Activated T-cell treated with anti-CD3 and anti-CD28 coated beads, Interleukin-2, amount 50 U/mL, for 72 hours (primary cell): ENCODE measurements at regions not wholly inside any gene's neighbourhood (a gene's known extent, or its start where the extent isn't known, plus 50 kb on each side); places are given as distances from the start of the nearest gene placed in this dataset.

ENCODE experiments used
- ATAC-seq, 2 donors: fragments of 150-1000 bp; cut with Tn5 transposase; replicated peaks in 1 of 2; 2 replicates each; pipeline ENCODE4 v1.10.0; 2021; ENCODE audit warnings: moderate library complexity in 2 of 2, mild to moderate bottlenecking in 1 of 2
- DNase-seq, 2 donors: peaks; one replicate each; pipeline ENCODE4 v3.0.0; 2021 to 2022; ENCODE audit warnings: mixed read lengths in 1 of 2
- H3K27ac Mint-ChIP-seq: one replicate; pipeline ENCODE4 v1.8.0; 2022; ENCODE audit warnings: mild to moderate bottlenecking, moderate library complexity, mixed read lengths
- H3K27me3 Mint-ChIP-seq: one replicate; pipeline ENCODE4 v1.8.0; 2022; ENCODE audit warnings: low read depth, mixed read lengths
- H3K36me3 Mint-ChIP-seq, 2 donors: one replicate each; pipeline ENCODE4 v1.8.0; 2022; ENCODE audit warnings: mixed read lengths in 2 of 2, mild to moderate bottlenecking in 1 of 2; ENCODE audit not compliant: insufficient read depth in 2 of 2
- H3K4me1 Mint-ChIP-seq: one replicate; pipeline ENCODE4 v1.8.0; 2022; ENCODE audit warnings: low read depth, mixed read lengths
- H3K4me3 Mint-ChIP-seq, 2 donors: one replicate each; pipeline ENCODE4 v1.8.0; 2022; ENCODE audit warnings: mild to moderate bottlenecking in 2 of 2, mixed read lengths in 2 of 2, moderate library complexity in 2 of 2
- H3K9me3 Mint-ChIP-seq, 2 donors: one replicate each; pipeline ENCODE4 v1.8.0; 2022; ENCODE audit warnings: mixed read lengths in 2 of 2

DNA sequence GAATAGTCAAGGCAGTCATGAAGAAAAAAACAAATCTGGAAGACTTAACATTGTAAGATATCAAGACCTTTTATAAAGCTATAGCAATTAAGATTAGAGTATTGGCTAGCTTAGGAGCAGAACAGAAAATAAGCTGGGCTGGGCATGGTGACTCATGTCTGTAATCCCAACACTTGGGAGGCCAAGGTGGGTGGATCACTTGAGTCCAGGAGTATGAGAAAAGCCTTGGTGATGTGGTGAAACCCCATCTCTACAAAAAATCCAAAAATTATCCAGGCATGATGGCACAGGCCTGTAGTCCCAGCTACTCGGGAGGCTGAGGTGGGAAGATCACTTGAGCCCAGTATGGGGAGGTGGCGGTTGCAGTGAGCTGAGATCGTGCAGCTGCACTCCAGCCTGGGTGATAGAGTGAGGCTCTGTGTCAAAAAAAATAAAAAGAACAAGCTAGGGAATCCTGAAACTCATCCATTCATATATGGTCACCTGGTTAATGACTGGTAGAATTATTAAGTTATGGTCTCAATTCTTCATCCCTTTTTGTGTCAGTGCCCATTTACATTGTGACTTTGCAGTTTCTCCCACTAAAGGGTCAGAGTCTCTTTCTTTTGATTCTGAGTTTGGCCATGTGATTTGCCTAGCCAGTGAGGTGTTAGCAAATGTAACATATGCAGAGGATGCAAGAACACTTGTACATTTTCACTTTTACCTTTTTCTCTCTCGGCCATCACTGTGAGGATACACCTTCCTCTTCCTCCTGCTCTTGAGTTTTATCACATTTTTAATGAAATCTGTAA is 144.6 kb upstream of the SGCD start:
- Mint-ChIP-seq H3K27me3 (no peaks in the 10 kb centered on the region), H3K4me1 (no peaks in the 10 kb centered on the region), H3K9me3 (no peaks in the 10 kb centered on the region), H3K36me3 (no peaks in the 10 kb centered on the region), H3K27ac (no peak overlapping the region), H3K4me3 (no peak overlapping the region)
- ATAC-seq (no peak), DNase-seq (no peak)

DNA sequence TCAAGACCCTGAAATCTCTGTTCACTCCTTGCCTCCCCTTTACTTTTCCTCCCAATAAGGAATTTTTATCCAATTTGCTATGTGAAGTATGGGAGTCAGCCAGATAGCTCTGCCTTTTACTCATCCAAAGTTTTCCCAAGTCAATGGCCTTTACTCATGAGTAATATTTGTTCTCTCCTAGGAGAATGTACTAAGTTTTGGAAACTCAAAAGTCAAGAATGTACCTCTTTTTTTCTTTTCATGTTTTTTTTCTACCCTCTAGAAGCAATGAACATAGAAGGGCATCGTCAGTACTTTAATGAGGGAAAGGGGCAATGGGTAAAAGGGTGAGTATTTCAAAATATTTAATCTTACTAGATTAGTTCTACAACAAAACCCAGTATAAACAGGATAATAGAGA is 140.2 kb upstream of the SGCD start:
- no peaks in the 10 kb centered on the region for H3K9me3 Mint-ChIP-seq
- ATAC-seq (no peak), DNase-seq (no peak)
- H3K4me3 Mint-ChIP-seq: no peak overlapping the region
- H3K36me3 Mint-ChIP-seq: no peaks in the 10 kb centered on the region
- no peak overlapping the region for H3K27ac Mint-ChIP-seq
- H3K4me1 Mint-ChIP-seq: no peaks in the 10 kb centered on the region
- no peaks in the 10 kb centered on the region for H3K27me3 Mint-ChIP-seq

DNA sequence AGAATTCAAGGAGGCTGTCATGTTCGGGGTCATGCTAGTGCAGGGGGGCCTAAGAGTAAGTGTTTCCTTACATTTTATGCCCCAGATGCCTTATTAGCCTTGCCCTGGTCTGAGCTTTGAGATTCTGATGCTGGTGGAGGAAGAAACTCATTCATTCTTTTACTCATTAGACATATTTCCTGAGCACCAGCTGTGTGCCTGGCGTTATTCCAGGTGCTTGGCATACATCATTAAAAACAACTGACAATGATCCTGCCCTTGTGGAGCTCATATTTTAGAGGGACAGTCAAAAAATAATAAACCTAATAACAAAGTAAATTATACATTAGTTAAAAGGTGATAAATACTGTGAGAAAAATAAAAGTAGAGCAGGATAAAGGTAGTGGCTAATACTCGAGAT is 138.9 kb upstream of the SGCD start:
- ATAC-seq (no peak), DNase-seq (no peak)
- no peak overlapping the region for H3K27ac Mint-ChIP-seq
- no peaks in the 10 kb centered on the region for H3K4me1 Mint-ChIP-seq
- no peaks in the 10 kb centered on the region for H3K36me3 Mint-ChIP-seq
- no peaks in the 10 kb centered on the region for H3K27me3 Mint-ChIP-seq
- H3K4me3 Mint-ChIP-seq: no peak overlapping the region
- no peaks in the 10 kb centered on the region for H3K9me3 Mint-ChIP-seq

DNA sequence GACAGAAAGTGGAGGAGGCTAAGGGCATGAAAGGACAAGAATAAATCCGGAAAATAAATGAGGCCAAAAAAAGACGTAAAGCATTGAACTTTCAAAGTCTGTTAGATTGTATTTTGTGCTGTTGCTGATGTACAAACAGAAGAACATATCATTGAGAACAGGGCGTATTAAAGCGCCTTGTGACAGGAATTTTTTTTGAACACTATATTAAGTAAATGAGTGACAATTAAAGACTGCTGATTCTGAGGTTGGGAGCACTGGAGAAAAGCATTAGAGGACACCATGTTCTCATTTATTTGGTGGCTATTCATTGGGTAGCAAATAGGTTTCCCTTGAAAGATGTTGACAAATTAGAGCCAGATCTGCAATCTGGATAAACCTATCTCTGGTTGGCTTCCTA is 137.3 kb upstream of the SGCD start:
- no peaks in the 10 kb centered on the region for H3K27me3 Mint-ChIP-seq
- ATAC-seq (no peak), DNase-seq (no peak)
- no peak overlapping the region for H3K4me3 Mint-ChIP-seq
- no peaks in the 10 kb centered on the region for H3K4me1 Mint-ChIP-seq
- no peaks in the 10 kb centered on the region for H3K9me3 Mint-ChIP-seq
- no peak overlapping the region for H3K27ac Mint-ChIP-seq
- H3K36me3 Mint-ChIP-seq: no peaks in the 10 kb centered on the region

DNA sequence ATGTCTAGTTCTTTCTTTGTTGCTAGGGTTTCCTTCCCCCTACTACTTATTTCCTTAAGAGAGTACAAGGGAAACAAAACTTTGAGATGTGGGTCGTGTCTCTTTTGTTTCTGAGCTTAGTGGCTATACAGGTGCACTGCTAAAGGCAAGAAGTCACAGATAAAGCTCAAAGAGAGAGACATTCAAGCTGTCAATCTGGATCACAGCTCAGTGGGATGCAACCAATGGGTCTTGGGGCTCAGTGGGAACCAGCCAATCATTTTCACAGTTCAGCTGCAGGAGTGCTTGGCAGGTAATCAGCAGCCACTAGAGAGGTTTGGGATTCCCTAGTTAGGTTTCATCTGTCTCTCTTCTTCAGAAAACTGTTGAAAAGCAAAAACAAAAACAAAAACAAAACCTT is 135.4 kb upstream of the SGCD start:
- ATAC-seq (no peak), DNase-seq (no peak)
- Mint-ChIP-seq H3K4me3 (no peak overlapping the region), H3K9me3 (no peaks in the 10 kb centered on the region), H3K4me1 (no peaks in the 10 kb centered on the region), H3K27me3 (no peaks in the 10 kb centered on the region), H3K36me3 (no peaks in the 10 kb centered on the region), H3K27ac (no peak overlapping the region)

DNA sequence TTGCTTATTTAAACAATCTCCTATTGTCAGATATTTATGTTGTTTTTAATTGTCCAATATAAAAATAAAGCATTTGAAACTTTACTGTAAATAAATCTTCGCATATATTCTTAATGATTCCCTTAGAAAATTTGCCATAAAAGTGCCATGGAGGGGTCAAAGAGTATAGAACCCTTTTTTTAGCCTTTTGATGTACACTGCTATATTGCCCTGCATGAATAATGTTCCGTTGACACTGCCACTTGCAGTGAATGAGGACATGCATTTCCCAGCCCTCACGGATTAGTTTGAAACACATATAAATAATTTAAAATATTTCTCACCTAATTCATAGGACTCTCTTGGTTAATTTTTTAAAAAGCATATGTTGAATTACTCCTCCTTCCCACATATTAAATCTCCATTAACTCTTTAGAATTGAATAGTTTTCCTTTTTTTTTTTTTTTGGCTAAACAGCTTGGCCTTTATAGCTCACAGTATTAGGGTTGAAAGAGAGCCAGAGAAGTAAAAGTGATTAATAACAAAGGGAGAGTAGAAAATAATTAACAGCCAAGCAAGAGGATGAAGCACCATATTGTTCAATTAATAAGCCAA is 129.8 kb upstream of the SGCD start:
- H3K4me3 Mint-ChIP-seq: no peak overlapping the region
- no peaks in the 10 kb centered on the region for H3K4me1 Mint-ChIP-seq
- H3K27me3 Mint-ChIP-seq: no peaks in the 10 kb centered on the region
- DNase-seq (no peak), ATAC-seq (no peak)
- H3K36me3 Mint-ChIP-seq: no peaks in the 10 kb centered on the region
- no peaks in the 10 kb centered on the region for H3K9me3 Mint-ChIP-seq
- H3K27ac Mint-ChIP-seq: no peak overlapping the region

DNA sequence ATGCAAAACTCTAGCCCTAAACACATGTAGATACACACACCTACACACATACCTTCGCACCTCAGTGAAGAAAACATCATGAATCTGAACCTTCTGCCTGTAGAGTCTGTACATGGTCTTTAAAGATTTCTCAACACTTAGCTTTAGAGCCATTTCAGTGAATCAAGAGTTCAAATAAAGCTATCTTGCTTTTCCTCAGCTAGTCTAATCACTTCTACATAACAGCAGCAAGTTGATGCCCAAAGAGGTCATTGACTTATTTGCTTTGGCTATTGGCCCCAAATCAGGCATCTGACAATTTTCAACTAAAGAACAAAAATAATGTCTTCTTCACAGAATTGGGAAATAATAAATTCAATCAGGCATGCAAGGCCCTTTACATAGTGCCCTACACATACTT is 127.9 kb upstream of the SGCD start:
- H3K4me1 Mint-ChIP-seq: no peaks in the 10 kb centered on the region
- no peak overlapping the region for H3K27ac Mint-ChIP-seq
- no peaks in the 10 kb centered on the region for H3K9me3 Mint-ChIP-seq
- H3K27me3 Mint-ChIP-seq: no peaks in the 10 kb centered on the region
- H3K36me3 Mint-ChIP-seq: no peaks in the 10 kb centered on the region
- DNase-seq (no peak), ATAC-seq (no peak)
- H3K4me3 Mint-ChIP-seq: no peak overlapping the region

DNA sequence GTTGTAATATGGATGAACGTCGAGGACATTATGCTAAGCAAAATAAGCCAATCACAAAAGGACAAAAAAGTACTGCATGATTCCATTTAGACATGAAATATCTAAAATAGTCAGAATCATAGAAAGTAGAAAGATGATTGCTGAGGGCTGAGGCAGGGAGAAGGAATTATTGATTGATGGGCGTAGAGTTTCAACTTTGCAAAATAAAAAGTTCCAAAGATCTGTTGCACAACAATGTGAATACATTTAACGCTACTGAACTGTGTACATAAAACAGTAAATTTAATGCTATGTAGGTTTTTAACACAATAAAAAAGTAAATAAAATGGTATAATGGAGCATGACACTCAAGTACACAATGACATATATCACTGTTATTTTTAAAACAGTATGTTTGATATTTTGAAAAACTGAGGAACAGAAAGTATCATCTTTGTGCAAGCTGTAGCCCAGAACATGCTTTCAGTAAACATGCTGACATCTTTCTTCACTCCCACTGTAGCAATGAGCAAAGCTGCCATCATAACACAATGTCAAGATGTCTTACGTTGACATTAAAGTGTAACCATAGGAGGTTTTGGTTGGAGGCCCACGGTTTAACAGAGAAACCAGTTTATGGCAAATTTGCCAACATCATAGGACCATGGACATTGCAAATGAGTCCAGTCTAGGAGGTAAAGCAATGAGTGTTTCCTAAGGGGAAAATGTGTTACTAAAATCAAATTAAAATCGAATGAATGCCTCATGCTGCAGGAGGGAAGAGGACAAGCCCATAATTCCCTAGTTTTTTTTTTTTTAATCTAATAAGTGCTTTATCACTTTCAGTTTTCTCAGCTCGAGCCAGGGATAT is 125.8 kb upstream of the SGCD start:
- H3K27me3 Mint-ChIP-seq: no peaks in the 10 kb centered on the region
- no peaks in the 10 kb centered on the region for H3K4me1 Mint-ChIP-seq
- H3K9me3 Mint-ChIP-seq: no peaks in the 10 kb centered on the region
- no peaks in the 10 kb centered on the region for H3K36me3 Mint-ChIP-seq
- H3K27ac Mint-ChIP-seq: no peak overlapping the region
- ATAC-seq (no peak), DNase-seq (no peak)
- no peak overlapping the region for H3K4me3 Mint-ChIP-seq

DNA sequence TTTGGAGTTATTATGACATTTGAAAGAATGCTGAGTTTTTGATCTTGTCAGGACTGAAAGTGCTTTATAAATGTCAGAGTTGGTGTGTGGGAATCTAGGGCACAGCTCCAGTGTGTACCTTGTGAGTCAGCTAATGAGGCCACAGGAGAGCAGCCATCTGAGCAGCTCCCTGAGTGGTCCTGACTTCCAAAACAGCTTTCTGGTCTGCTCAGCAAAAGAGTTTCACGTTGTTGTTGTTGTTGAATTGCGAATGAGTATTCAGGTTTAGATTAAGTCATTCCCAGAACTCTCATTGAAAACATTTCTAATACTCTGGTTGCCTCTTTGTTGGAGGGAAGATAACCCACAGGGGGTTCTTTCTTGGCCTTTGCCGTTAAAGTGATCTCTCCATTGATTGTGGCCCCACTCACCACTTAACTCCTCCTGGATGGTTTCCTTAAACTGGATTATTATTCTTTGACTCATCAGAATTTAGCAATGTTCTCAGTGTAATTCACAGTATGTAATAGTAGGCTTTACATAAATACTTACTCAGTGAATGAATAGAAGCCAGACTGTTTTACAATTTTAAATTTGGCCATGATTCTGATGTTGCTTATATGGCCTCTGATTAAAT is 125.1 kb upstream of the SGCD start:
- Mint-ChIP-seq H3K36me3 (no peaks in the 10 kb centered on the region), H3K4me1 (no peaks in the 10 kb centered on the region), H3K4me3 (no peak overlapping the region), H3K9me3 (no peaks in the 10 kb centered on the region), H3K27ac (no peak overlapping the region), H3K27me3 (no peaks in the 10 kb centered on the region)
- ATAC-seq (no peak), DNase-seq (no peak)

DNA sequence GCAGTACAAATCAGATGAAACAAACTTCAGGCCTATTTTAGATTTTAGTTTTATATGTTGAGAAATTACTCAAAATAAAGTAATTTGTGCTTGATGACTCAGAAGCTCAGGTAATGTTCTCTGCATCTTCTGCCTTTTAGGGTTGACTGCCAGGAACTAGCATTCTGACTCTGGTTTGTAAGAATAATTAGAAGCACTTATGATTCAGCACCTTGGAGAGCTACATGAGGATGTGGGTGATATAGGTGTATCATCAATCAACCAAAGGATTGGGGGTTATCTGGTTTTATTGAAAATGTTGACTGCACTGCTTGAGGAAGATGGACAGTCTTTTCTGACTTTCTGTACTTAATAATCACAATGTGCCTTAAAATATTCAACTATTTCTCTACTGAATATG is 118.7 kb upstream of the SGCD start:
- no peak overlapping the region for H3K4me3 Mint-ChIP-seq
- peaks cover 0 to 1% of the 10 kb centered on the region in 2 donors for H3K9me3 Mint-ChIP-seq
- ATAC-seq (no peak), DNase-seq (no peak)
- H3K27ac Mint-ChIP-seq: no peak overlapping the region
- no peaks in the 10 kb centered on the region for H3K4me1 Mint-ChIP-seq
- H3K27me3 Mint-ChIP-seq: no peaks in the 10 kb centered on the region
- no peaks in the 10 kb centered on the region for H3K36me3 Mint-ChIP-seq

DNA sequence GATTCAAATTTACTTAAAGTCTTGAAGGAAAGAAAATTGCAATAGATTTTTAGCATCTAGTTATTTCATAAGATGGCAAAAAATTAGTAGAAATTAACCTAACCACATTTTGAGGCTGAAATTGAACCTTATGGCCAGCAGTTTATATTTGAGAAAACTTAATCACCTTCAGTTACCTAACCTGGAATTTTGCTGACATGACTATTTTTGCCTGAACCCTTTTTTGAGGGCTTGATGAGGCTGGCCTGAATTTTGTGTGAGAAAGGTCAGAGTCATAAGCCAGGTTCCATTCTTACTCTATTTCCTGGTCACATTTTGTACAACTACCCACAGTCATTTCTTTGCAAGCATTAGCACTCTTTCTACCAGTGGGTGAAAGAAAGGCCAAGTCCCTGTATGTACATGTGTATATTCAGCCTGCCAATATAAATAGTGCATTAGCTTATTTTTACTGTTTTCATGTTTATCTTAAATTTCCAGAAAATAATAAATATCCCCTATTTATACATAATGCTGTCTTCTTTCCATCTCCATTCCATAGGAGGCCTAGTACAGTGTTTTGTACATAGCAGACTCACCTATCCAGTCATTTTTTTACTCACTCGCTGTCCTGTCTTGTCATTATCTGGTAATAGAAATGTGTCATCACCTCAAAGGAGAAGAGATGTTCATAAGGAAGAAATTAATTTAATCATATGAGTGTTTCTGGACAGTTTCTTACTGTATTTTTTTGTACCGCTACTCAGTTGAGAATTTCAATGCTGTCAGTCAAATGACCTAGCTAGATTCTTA is 108.4 kb upstream of the SGCD start:
- ATAC-seq: no peak
- Mint-ChIP-seq H3K27me3 (no peaks in the 10 kb centered on the region), H3K9me3 (no peaks in the 10 kb centered on the region), H3K27ac (no peak overlapping the region), H3K36me3 (peaks cover 0 to 1% of the 10 kb centered on the region in 2 donors), H3K4me1 (no peaks in the 10 kb centered on the region), H3K4me3 (no peak overlapping the region)
- DNase-seq: no peak

DNA sequence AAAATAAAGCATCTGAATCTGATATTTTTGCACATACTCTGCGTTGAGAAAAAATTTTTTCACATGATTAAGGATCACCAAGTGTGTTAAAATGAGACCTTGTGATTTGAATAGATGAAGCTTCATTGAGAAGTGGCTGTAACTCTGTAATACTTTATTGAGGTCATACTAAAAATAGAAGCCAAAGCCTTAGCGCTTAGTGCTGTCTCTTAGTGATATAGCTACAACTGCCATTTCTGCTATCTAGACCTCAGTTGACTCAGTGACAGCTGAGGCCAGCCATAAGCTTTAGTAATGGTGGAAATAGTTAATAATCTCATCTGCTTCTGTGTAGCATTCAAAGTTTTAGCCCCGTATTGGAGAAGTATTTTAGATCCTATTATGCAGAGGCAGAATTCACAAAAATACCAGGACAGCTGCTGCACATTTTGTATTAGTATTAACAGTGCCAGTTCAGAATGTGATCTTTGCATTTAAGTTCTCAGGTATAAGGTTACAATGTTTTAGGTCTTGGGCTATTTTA is 107.4 kb upstream of the SGCD start:
- no peaks in the 10 kb centered on the region for H3K9me3 Mint-ChIP-seq
- no peak for ATAC-seq

More for the DNA sequence above, 107.4 kb upstream of the SGCD start:
- H3K27me3 Mint-ChIP-seq: no peaks in the 10 kb centered on the region
- no peaks in the 10 kb centered on the region for H3K36me3 Mint-ChIP-seq
- H3K4me1 Mint-ChIP-seq: no peaks in the 10 kb centered on the region
- no peak overlapping the region for H3K4me3 Mint-ChIP-seq
- DNase-seq: no peak
- no peak overlapping the region for H3K27ac Mint-ChIP-seq
